Type B pancreatic cell (in vitro differentiated cells): ENCODE measurements at regions not wholly inside any gene's neighbourhood (a gene's known extent, or its start where the extent isn't known, plus 50 kb on each side); places are given as distances from the start of the nearest gene placed in this dataset.

Experiments
- DNase-seq: peaks from one replicate; pipeline ENCODE4 v3.0.0; 2021; ENCODE audit warnings: mixed read lengths; ENCODE audit not compliant: unreplicated experiment; ENCODE audit errors: extremely low spot score
- H3K27ac Mint-ChIP-seq: 2 replicates; pipeline ENCODE4 v1.8.0; 2021; ENCODE audit warnings: mild to moderate bottlenecking, mixed read lengths
- H3K27me3 Mint-ChIP-seq: 2 replicates; pipeline ENCODE4 v1.8.0; 2021; ENCODE audit warnings: mixed read lengths
- H3K36me3 Mint-ChIP-seq: 2 replicates; pipeline ENCODE4 v1.8.0; 2021; ENCODE audit warnings: mixed read lengths
- H3K4me1 Mint-ChIP-seq: one replicate; pipeline ENCODE4 v1.8.0; 2021; ENCODE audit warnings: mixed read lengths; ENCODE audit not compliant: unreplicated experiment
- H3K4me3 Mint-ChIP-seq: 2 replicates; pipeline ENCODE4 v1.8.0; 2021; ENCODE audit warnings: mild to moderate bottlenecking, mixed read lengths
- H3K9me3 Mint-ChIP-seq: 2 replicates; pipeline ENCODE4 v1.8.0; 2021; ENCODE audit warnings: mixed read lengths
- TF ChIP-seq, protein P1 (sequence below): fragments of 200-600 bp; sonication (generic); conservative IDR thresholded peaks from 2 replicates; pipeline ENCODE4 v1.5.0; 2021; ENCODE audit warnings: antibody characterized with exemption, mild to moderate bottlenecking

DNA sequence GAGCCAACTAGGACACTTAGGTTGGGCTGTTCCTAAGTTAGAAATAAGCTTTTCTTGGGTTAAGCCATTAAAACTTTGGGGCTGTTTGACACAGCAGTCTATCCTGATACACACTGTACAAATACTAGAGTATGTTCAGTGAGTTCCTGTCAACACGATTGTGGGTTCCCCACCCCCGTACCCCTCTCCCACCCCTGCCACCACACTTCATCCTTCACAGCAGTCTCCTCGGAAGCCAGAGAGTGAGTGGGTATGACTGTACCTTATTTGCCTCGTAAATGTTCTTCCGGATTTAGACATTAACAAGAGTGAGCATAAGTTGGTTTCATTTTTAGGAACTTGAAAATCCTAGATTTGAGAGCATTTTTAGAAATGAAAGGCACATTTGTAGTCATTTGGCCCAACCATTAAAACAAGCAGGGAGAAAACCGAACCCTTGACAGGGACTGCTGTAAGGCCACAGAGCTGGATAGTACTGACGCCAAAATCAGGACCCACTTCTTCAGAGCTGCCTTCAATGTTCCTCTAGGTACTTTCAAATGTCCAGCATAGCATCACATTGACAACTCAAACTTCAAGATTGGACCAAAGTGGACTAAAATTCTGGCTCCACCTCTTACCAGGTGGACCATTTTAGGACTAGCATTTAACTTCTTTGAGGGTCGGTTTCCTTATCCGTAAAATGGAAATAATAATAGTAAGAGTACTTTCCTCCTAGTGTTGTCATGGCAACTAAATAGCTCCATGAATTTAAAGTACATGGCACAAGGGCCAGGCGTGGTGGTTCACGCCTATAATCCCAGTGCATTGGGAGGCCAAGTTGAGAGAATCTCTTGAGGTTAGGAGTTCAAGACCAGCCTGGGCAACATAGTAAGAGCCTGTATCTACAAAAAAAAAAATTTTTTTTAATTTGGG lies 166.3 kb upstream of the SERTAD2 start:
- DNase-seq, result no peak
- TF ChIP-seq, protein P1, sequence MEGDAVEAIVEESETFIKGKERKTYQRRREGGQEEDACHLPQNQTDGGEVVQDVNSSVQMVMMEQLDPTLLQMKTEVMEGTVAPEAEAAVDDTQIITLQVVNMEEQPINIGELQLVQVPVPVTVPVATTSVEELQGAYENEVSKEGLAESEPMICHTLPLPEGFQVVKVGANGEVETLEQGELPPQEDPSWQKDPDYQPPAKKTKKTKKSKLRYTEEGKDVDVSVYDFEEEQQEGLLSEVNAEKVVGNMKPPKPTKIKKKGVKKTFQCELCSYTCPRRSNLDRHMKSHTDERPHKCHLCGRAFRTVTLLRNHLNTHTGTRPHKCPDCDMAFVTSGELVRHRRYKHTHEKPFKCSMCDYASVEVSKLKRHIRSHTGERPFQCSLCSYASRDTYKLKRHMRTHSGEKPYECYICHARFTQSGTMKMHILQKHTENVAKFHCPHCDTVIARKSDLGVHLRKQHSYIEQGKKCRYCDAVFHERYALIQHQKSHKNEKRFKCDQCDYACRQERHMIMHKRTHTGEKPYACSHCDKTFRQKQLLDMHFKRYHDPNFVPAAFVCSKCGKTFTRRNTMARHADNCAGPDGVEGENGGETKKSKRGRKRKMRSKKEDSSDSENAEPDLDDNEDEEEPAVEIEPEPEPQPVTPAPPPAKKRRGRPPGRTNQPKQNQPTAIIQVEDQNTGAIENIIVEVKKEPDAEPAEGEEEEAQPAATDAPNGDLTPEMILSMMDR, result no peak
- Mint-ChIP-seq H3K27ac (no peak overlapping the region), H3K27me3 (no peaks in the 10 kb centered on the region), H3K36me3 (no peaks in the 10 kb centered on the region), H3K4me3 (no peak overlapping the region), H3K9me3 (peaks cover 5% of the 10 kb centered on the region), H3K4me1 (peaks cover 25% of the 10 kb centered on the region)

DNA sequence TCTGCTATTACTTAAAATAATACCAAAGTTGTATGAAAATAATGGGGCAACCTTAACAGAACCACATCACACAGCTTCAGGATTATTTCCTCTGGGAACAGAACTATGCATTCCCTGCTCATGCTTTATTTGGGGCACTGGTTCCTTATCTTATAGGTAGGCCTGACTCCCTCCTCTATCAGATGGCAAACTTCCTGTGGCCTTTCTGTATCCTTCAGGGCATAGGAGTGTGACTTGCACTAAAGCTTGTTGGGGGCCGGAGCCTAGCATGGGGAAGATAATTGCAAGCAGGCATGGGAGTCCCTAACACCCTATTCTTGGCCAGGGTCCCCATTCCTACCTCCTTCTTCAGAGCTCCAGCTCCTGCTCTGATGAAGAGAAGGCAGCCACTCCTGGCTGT lies 167.2 kb upstream of the SERTAD2 start:
- H3K27ac Mint-ChIP-seq, result peak overlapping the region; percentile 51
- H3K4me1 Mint-ChIP-seq, result peaks cover 25% of the 10 kb centered on the region
- H3K4me3 Mint-ChIP-seq, result no peak overlapping the region
- peaks cover 5% of the 10 kb centered on the region for H3K9me3 Mint-ChIP-seq
- H3K36me3 Mint-ChIP-seq, result no peaks in the 10 kb centered on the region
- DNase-seq, result no peak
- no peaks in the 10 kb centered on the region for H3K27me3 Mint-ChIP-seq
- TF ChIP-seq, protein P1, result no peak

DNA sequence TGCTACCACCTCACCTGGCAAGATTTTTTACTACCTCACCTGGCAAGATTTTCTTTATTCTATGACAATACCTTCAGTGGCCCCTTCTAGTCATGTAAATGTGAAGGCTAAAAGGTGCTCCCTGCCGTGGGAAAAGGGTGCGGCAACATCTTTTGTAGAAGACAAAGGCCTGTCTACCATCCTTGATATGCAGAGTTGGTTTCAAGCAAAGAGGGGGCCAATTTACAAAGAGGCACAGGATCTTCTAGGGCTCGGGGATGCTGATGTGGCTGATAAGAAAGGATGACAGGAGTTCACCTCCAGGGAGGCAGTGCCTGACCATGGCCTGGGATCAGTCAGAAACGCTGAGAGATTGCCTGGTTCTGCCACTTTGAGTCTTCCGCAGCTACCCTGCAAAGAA lies 165.4 kb upstream of the SLC1A4 start:
- H3K36me3 Mint-ChIP-seq, result no peaks in the 10 kb centered on the region
- H3K4me3 Mint-ChIP-seq, result no peak overlapping the region
- peaks cover 4% of the 10 kb centered on the region for H3K27me3 Mint-ChIP-seq
- TF ChIP-seq, protein P1, result no peak
- peaks cover 5% of the 10 kb centered on the region for H3K9me3 Mint-ChIP-seq
- no peak for DNase-seq
- peak overlapping the region; percentile 66 for H3K27ac Mint-ChIP-seq
- H3K4me1 Mint-ChIP-seq, result peaks cover 21% of the 10 kb centered on the region

DNA sequence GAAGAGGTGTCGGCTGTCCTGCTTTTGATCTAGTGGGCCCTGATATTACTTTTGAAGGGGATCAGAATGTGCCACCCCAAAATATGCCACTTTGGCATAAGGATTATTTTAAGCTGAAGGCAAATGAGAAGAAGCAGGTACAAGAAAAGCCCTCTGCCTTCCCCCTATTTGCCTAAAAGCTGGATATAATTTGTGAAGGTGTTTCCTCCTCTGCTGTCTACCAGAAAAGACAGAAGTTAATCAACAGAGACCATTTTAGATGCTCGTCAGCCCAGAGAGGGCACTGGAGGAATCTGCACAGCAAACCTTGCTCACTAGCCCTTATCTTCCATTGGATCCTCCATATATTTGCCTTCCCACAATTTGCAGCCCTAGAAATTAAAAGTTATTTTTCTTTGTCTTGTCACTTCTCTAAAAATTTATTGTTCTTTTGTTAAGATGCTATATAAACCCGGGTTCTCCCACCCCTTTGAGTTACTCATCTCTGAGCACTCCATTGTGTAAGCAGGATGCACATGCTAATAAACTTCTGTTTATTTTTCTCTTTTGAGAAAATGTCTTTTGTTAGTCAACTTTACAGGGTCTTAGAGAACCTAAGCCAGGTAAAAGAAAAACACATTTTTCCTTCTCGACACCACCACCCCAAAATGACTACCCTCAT lies 163.2 kb upstream of the SLC1A4 start:
- no peak for DNase-seq
- Mint-ChIP-seq H3K36me3 (no peaks in the 10 kb centered on the region), H3K27ac (no peak overlapping the region), H3K4me1 (peaks cover 21% of the 10 kb centered on the region), H3K4me3 (no peak overlapping the region), H3K9me3 (peaks cover 5% of the 10 kb centered on the region), H3K27me3 (peaks cover 4% of the 10 kb centered on the region)
- TF ChIP-seq, protein P1, result no peak

DNA sequence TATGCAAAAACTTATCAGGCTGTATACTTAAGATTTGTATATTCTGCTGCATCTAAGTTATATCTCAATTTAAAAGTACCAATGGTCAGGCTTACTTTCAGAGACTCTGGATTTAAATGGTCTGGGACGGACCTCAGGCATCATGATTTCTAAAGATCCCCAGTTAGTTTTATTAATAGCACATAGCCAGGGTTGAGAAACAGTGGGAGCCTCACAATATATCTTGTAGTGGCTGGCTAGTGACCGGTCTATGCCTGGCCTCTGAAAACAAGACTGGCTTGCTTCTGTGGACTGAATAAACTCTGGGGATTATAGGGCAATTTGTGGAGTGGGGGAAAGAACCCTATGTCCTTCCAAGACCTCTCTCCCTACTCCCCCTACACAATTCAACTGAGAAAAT lies 162.5 kb upstream of the SLC1A4 start:
- Mint-ChIP-seq H3K4me1 (peaks cover 18% of the 10 kb centered on the region), H3K4me3 (no peak overlapping the region), H3K27me3 (peaks cover 4% of the 10 kb centered on the region), H3K27ac (no peak overlapping the region), H3K36me3 (no peaks in the 10 kb centered on the region), H3K9me3 (peaks cover 5% of the 10 kb centered on the region)
- no peak for DNase-seq
- TF ChIP-seq, protein P1, result no peak
